SK-N-SH (cell line): ENCODE measurements at regions not wholly inside any gene's neighbourhood (a gene's known extent, or its start where the extent isn't known, plus 50 kb on each side); places are given as distances from the start of the nearest gene placed in this dataset.
A peak's percentile ranks its signal among the peaks of the same experiment; 100 is the strongest.

ENCODE experiments used
- CTCF ChIA-PET: fragments of 300-600, 350-600 bp; formaldehyde crosslinking; extraction: SDS; loops from one replicate; lab custom pipeline; 2021; lab: Yijun Ruan, JAX
- POLR2A ChIA-PET: fragments of 350-600 bp; sonication (Branson Sonifier 250); formaldehyde crosslinking; extraction: SDS; loops from one replicate; lab custom pipeline; 2020; ENCODE audit warnings: antibody characterized with exemption, inconsistent platforms; lab: Yijun Ruan, JAX
- DNase-seq: peaks from one replicate; pipeline ENCODE4 v3.0.0; 2012
- H2AFZ ChIP-seq: fragments of 200-600 bp; sonication (generic); 2 replicates; pipeline ENCODE4 v1.8.1; 2016; ENCODE audit warnings: antibody characterized with exemption, mild to moderate bottlenecking, low read depth
- H3F3A ChIP-seq: fragments of 200-600 bp; sonication (generic); replicated peaks from 2 replicates; pipeline ENCODE3; 2016; ENCODE audit warnings: antibody characterized with exemption, mild to moderate bottlenecking; ENCODE audit not compliant: insufficient read depth
- H3K27ac ChIP-seq, 2 experiments: fragments of 200-500 bp in 1 of 2; fragments of 200-600 bp in 1 of 2; sonication (Bioruptor generic) in 1 of 2; sonication (generic), shearing (Covaris generic) in 1 of 2; 2 replicates each; pipeline versions ENCODE4 v1.5.1 to v1.6.1; 2014 to 2016; ENCODE audit warnings: low read depth in 2 of 2, inconsistent platforms in 1 of 2, low read length in 1 of 2, mild to moderate bottlenecking in 1 of 2, mixed read lengths in 1 of 2
- H3K27me3 ChIP-seq: fragments of 200-600 bp; sonication (generic), shearing (Covaris generic); 2 replicates; pipeline ENCODE4 v1.6.1; 2016; ENCODE audit warnings: mixed run types; ENCODE audit not compliant: insufficient read depth
- H3K36me3 ChIP-seq, 2 experiments: fragments of 200-500 bp in 1 of 2; fragments of 200-600 bp in 1 of 2; sonication (Bioruptor generic) in 1 of 2; sonication (generic) in 1 of 2; replicated peaks in 1 of 2; 2 replicates each; pipeline versions ENCODE3 to v1.5.1; 2014 to 2016; ENCODE audit warnings: low read length in 1 of 2, mild to moderate bottlenecking in 1 of 2; ENCODE audit not compliant: insufficient read depth in 2 of 2, control insufficient read depth in 1 of 2
- H3K4me1 ChIP-seq, 2 experiments: fragments of 200-500 bp in 1 of 2; fragments of 200-600 bp in 1 of 2; sonication (Bioruptor generic) in 1 of 2; sonication (generic), shearing (Covaris generic) in 1 of 2; 2 replicates each; pipeline versions ENCODE4 v1.5.1 to v1.6.1; 2014 to 2016; ENCODE audit warnings: low read depth in 1 of 2, low read length in 1 of 2, mixed run types in 1 of 2; ENCODE audit not compliant: insufficient read depth in 2 of 2, control insufficient read depth in 1 of 2
- H3K4me2 ChIP-seq: fragments of 200-600 bp; sonication (generic), shearing (Covaris generic); 2 replicates; pipeline ENCODE4 v1.6.1; 2017; ENCODE audit warnings: mixed run types
- H3K4me3 ChIP-seq, 2 experiments: fragments of 200-500 bp in 1 of 2; fragments of 200-600 bp in 1 of 2; sonication (Bioruptor generic) in 1 of 2; sonication (generic), shearing (Covaris generic) in 1 of 2; 2 replicates each; pipeline versions ENCODE4 v1.5.1 to v1.8.1; 2014 to 2016; ENCODE audit warnings: low read depth in 2 of 2, inconsistent platforms in 1 of 2, low read length in 1 of 2, mild to moderate bottlenecking in 1 of 2, mixed read lengths in 1 of 2, moderate library complexity in 1 of 2
- H3K79me2 ChIP-seq: fragments of 200-600 bp; sonication (generic); 2 replicates; pipeline ENCODE4 v1.8.1; 2017; ENCODE audit warnings: mild to moderate bottlenecking; ENCODE audit not compliant: insufficient read depth
- H3K9ac ChIP-seq: fragments of 200-600 bp; sonication (generic); 2 replicates; pipeline ENCODE4 v1.6.1; 2017; ENCODE audit warnings: mixed run types
- H3K9me2 ChIP-seq: fragments of 200-600 bp; sonication (generic); 2 replicates; pipeline ENCODE4 v1.6.1; 2017; ENCODE audit warnings: mixed run types
- H3K9me3 ChIP-seq: fragments of 200-600 bp; sonication (generic); 2 replicates; pipeline ENCODE4 v1.6.1; 2017; ENCODE audit warnings: mixed run types, mild to moderate bottlenecking, moderate library complexity
- H4K20me1 ChIP-seq: fragments of 200-600 bp; sonication (generic); 2 replicates; pipeline ENCODE4 v1.6.1; 2017; ENCODE audit warnings: mild to moderate bottlenecking, mixed run types; ENCODE audit not compliant: insufficient read depth
- EP300 ChIP-seq, 2 experiments: IDR thresholded peaks; 2 replicates each; pipeline versions ENCODE4 v1.4.0 to v1.6.1; 2012; ENCODE audit warnings: borderline replicate concordance in 1 of 2, low read depth in 1 of 2, low read length in 1 of 2
- FOSL2 ChIP-seq: IDR thresholded peaks from 2 replicates; pipeline ENCODE4 v1.4.0; 2012; ENCODE audit warnings: low read depth, mild to moderate bottlenecking, moderate library complexity, borderline replicate concordance
- GABPA ChIP-seq: IDR thresholded peaks from 2 replicates; pipeline ENCODE4 v1.4.0; 2012; ENCODE audit warnings: low read depth, mild to moderate bottlenecking
- MXI1 ChIP-seq: IDR thresholded peaks from 2 replicates; pipeline ENCODE4 v1.6.1; 2012; ENCODE audit warnings: mild to moderate bottlenecking, low read depth, low read length, improper control_type of control experiment
- NFIC ChIP-seq: IDR thresholded peaks from 2 replicates; pipeline ENCODE4 v1.4.0; 2012; ENCODE audit warnings: borderline replicate concordance
- PBX3 ChIP-seq: IDR thresholded peaks from 2 replicates; pipeline ENCODE4; 2012
- POLR2AphosphoS5 ChIP-seq: IDR thresholded peaks from 2 replicates; pipeline ENCODE4 v1.6.1; 2012; ENCODE audit warnings: low read depth, low read length
- RAD21 ChIP-seq: IDR thresholded peaks from 2 replicates; pipeline ENCODE4 v1.6.1; 2012; ENCODE audit warnings: mild to moderate bottlenecking, low read length
- RCOR1 ChIP-seq: fragments of 150-350 bp; IDR thresholded peaks from 2 replicates; pipeline ENCODE4 v1.6.1; 2017; ENCODE audit warnings: antibody characterized with exemption, low read length
- RFX5 ChIP-seq: IDR thresholded peaks from 2 replicates; pipeline ENCODE4 v1.6.1; 2012; ENCODE audit warnings: mild to moderate bottlenecking, improper control_type of control experiment, low read length
- SMC3 ChIP-seq: IDR thresholded peaks from 2 replicates; pipeline ENCODE4 v1.6.1; 2012; ENCODE audit warnings: low read depth, low read length, improper control_type of control experiment
- TAF1 ChIP-seq: IDR thresholded peaks from 2 replicates; pipeline ENCODE4 v1.6.1; 2012; ENCODE audit warnings: low read depth, mild to moderate bottlenecking, low read length, moderate library complexity, borderline replicate concordance
- TEAD4 ChIP-seq: IDR thresholded peaks from 2 replicates; pipeline ENCODE4 v1.4.0; 2012; ENCODE audit warnings: mild to moderate bottlenecking, borderline replicate concordance; ENCODE audit not compliant: insufficient read depth
- USF2 ChIP-seq: fragments of 150-350 bp; IDR thresholded peaks from 2 replicates; pipeline ENCODE4 v1.6.1; 2017; ENCODE audit warnings: antibody characterized with exemption, low read length, low read depth, borderline replicate concordance
- YY1 ChIP-seq: IDR thresholded peaks from 2 replicates; pipeline ENCODE4 v1.4.0; 2012; ENCODE audit warnings: low read depth, mild to moderate bottlenecking
- WGBS: methylation state at CpG from one replicate; pipeline ENCODE4 v1.1.6; 2017; ENCODE audit warnings: low lambda C conversion rate; 5-methylcytosine and 5-hydroxymethylcytosine counted together

- TF ChIP-seq MXI1 (no peak), RAD21 (no peak), TAF1 (no peak), EP300 (IDR thresholded peaks at IDR 0.05; ENCODE audit: borderline replicate concordance in 1 of 2, low read depth in 1 of 2, low read length in 1 of 2) (no peak), GABPA (no peak), PBX3 (no peak), FOSL2 (no peak), POLR2AphosphoS5 (no peak), TEAD4 (no peak)
These were observed 207.8 kb downstream of the RBM19 start (continued) for GRCh38 chr12:113758165-113758924.

- POLR2A ChIA-PET = no interaction called here
- no peaks in the 10 kb centered on the region for H3K4me1 ChIP-seq
- no peaks in the 10 kb centered on the region for H3K27me3 ChIP-seq
- no peak for DNase-seq
- no peak overlapping the region for H3K4me3 ChIP-seq
- no peaks in the 10 kb centered on the region for H3K36me3 ChIP-seq
- CTCF ChIA-PET = no interaction called here
- no peak overlapping the region for H3K9ac ChIP-seq
- H3K27ac ChIP-seq = no peak overlapping the region
- H2AFZ ChIP-seq = no peak overlapping the region
- H3F3A ChIP-seq = no peaks in the 10 kb centered on the region
- H3K79me2 ChIP-seq = no peaks in the 10 kb centered on the region
- TF ChIP-seq YY1 (no peak), SMC3 (peak; percentile 10; the same call in 1 of the 2 replicates), NFIC (0 out of 2 replicates have a peak, but pooled peaks have one; percentile 19)
- H3K9me3 ChIP-seq = no peaks in the 10 kb centered on the region
- no peaks in the 10 kb centered on the region for H4K20me1 ChIP-seq
- H3K4me2 ChIP-seq = no peak overlapping the region
- no peaks in the 10 kb centered on the region for H3K9me2 ChIP-seq
- 48% methylated on average over 13 of the region's 14 CpGs for WGBS
These were observed 208.7 kb downstream of the RBM19 start for GRCh38 chr12:113757221-113758002.

GRCh38 chr12:113756609-113757008 lies 209.5 kb downstream of the RBM19 start:
- 48% methylated on average over 4 of the region's 4 CpGs for WGBS
- Histone ChIP-seq H3K27me3 (no peaks in the 10 kb centered on the region), H3K9me2 (no peaks in the 10 kb centered on the region), H3K9ac (no peak overlapping the region), H3F3A (no peaks in the 10 kb centered on the region), H2AFZ (no peak overlapping the region), H3K9me3 (no peaks in the 10 kb centered on the region), H3K4me2 (no peak overlapping the region), H3K4me1 (no peaks in the 10 kb centered on the region), H3K36me3 (no peaks in the 10 kb centered on the region), H3K4me3 (no peak overlapping the region), H3K79me2 (no peaks in the 10 kb centered on the region), H4K20me1 (no peaks in the 10 kb centered on the region), H3K27ac (no peak overlapping the region)
- DNase-seq = no peak
- ChIA-PET CTCF (no interaction called here), POLR2A (no interaction called here)
- TF ChIP-seq SMC3 = no peak
- TF ChIP-seq RCOR1 = no peak
- no peak for TF ChIP-seq USF2
- no peak for TF ChIP-seq MXI1
- no peak for TF ChIP-seq RFX5
